Naive thymus-derived CD4-positive, alpha-beta T cell (primary cell): ENCODE measurements at regions not wholly inside any gene's neighbourhood (a gene's known extent, or its start where the extent isn't known, plus 50 kb on each side); places are given as distances from the start of the nearest gene placed in this dataset.
"Not testable (repeated sequence)": the region's sequence is repeated elsewhere in the genome, so short reads cannot be mapped to it uniquely, and the experiment has no call there.

Experiments used
- ATAC-seq: fragments of 150-1000 bp; cut with Tn5 transposase; 2 replicates; pipeline ENCODE4 v1.10.0; 2021; ENCODE audit warnings: mild to moderate bottlenecking, moderate library complexity
- CTCF ChIA-PET: fragments of 350-600 bp; sonication (Branson Sonifier 250); formaldehyde crosslinking; loops from one replicate; lab custom pipeline; 2021; ENCODE audit warnings: antibody characterized with exemption; lab: Charles Lee
- POLR2A ChIA-PET: fragments of 350-600 bp; sonication (Branson Sonifier 250); formaldehyde crosslinking; loops from one replicate; lab custom pipeline; 2021; ENCODE audit warnings: antibody characterized with exemption, inconsistent platforms; lab: Charles Lee
- DNase-seq, 9 donors: peaks; one replicate each; pipeline versions ENCODE4 v3.0.0 to v3.0.0-alpha.2; 2020 to 2022; ENCODE audit warnings: mixed read lengths in 1 of 9
- H3K27ac ChIP-seq: one replicate; pipeline ENCODE4 v1.7.0; 2013; ENCODE audit warnings: mild to moderate bottlenecking, low read depth, low read length, moderate library complexity
- H3K27me3 ChIP-seq, 2 donors: one replicate each; pipeline ENCODE4 v1.7.0; 2013; ENCODE audit warnings: low read length in 2 of 2, mild to moderate bottlenecking in 2 of 2, moderate library complexity in 2 of 2; ENCODE audit not compliant: control insufficient read depth in 2 of 2, insufficient read depth in 2 of 2
- H3K36me3 ChIP-seq, 3 experiments: 1 replicate in 2 of 3; 2 replicates in 1 of 3; pipeline ENCODE4 v1.7.0; 2013; ENCODE audit warnings: low read length in 3 of 3, mild to moderate bottlenecking in 3 of 3, moderate library complexity in 1 of 3; ENCODE audit not compliant: insufficient read depth in 3 of 3, control insufficient read depth in 2 of 3
- H3K4me1 ChIP-seq, 2 donors: one replicate each; pipeline ENCODE4 v1.7.0; 2013; ENCODE audit warnings: low read length in 2 of 2, mild to moderate bottlenecking in 2 of 2, moderate library complexity in 1 of 2; ENCODE audit not compliant: control insufficient read depth in 2 of 2, insufficient read depth in 2 of 2
- H3K4me3 ChIP-seq: 2 replicates; pipeline ENCODE4 v1.7.0; 2013; ENCODE audit warnings: mild to moderate bottlenecking, low read length
- H3K9me3 ChIP-seq, 3 experiments: 1 replicate in 2 of 3; 2 replicates in 1 of 3; pipeline ENCODE4 v1.7.0; 2013; ENCODE audit warnings: low read length in 3 of 3; ENCODE audit not compliant: control insufficient read depth in 2 of 3
- H3K27ac Mint-ChIP-seq, 9 donors: one replicate each; pipeline ENCODE4 v1.8.0; 2020 to 2022; ENCODE audit warnings: mixed read lengths in 9 of 9, mild to moderate bottlenecking in 8 of 9, moderate library complexity in 5 of 9, inconsistent platforms in 2 of 9
- H3K27me3 Mint-ChIP-seq, 5 donors: one replicate each; pipeline ENCODE4 v1.8.0; 2021 to 2022; ENCODE audit warnings: mixed read lengths in 5 of 5, mild to moderate bottlenecking in 1 of 5
- H3K36me3 Mint-ChIP-seq, 5 donors: one replicate each; pipeline ENCODE4 v1.8.0; 2020 to 2022; ENCODE audit warnings: mixed read lengths in 5 of 5, mild to moderate bottlenecking in 3 of 5, inconsistent platforms in 1 of 5
- H3K4me1 Mint-ChIP-seq, 7 donors: one replicate each; pipeline ENCODE4 v1.8.0; 2020 to 2022; ENCODE audit warnings: mixed read lengths in 7 of 7, mild to moderate bottlenecking in 3 of 7, inconsistent platforms in 1 of 7
- H3K4me3 Mint-ChIP-seq, 10 donors: one replicate each; pipeline ENCODE4 v1.8.0; 2020 to 2022; ENCODE audit warnings: mild to moderate bottlenecking in 10 of 10, mixed read lengths in 10 of 10, moderate library complexity in 6 of 10, inconsistent platforms in 2 of 10
- H3K9me3 Mint-ChIP-seq, 11 donors: one replicate each; pipeline ENCODE4 v1.8.0; 2020 to 2022; ENCODE audit warnings: mixed read lengths in 11 of 11, mild to moderate bottlenecking in 4 of 11, inconsistent platforms in 1 of 11, moderate library complexity in 1 of 11
- intact Hi-C, 2 donors: fragments of 100-400 bp; cut with micrococcal nuclease; formaldehyde crosslinking; loops; one replicate each; pipeline ENCODE4 v1.15.1; 2023

DNA sequence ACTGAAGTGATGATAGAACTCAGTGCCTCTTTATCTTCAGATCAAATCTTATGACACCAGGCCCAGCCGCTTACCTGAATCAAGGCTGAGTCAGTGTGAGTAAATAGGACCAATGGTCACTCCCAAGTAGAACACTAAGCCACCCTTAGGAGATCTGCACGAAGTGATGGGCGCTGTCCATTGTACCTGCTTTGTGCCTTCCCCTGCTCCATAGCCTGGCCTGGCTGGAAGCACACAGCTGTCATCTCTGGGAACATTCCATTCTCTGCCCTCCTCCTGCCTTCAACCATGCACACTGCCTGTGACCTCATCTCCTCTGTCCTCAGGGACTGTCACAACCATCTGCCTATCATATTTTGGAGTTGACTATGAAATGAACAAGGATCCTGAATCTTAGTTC lies 279.5 kb upstream of the ASIC2 start:
- Mint-ChIP-seq H3K27me3 (peaks cover 0 to 12% (median 3%) of the 10 kb centered on the region in 5 donors), H3K4me3 (no peak overlapping the region), H3K27ac (no peak overlapping the region), H3K9me3 (peaks cover 0 to 8% (median 2%) of the 10 kb centered on the region in 11 donors), H3K4me1 (no peaks in the 10 kb centered on the region), H3K36me3 (no peaks in the 10 kb centered on the region)
- H3K36me3 ChIP-seq = no peaks in the 10 kb centered on the region
- POLR2A ChIA-PET = no interaction called here
- intact Hi-C loops = no loop called here
- no peaks in the 10 kb centered on the region for H3K9me3 ChIP-seq
- DNase-seq (no peak), ATAC-seq (no peak)
- no peaks in the 10 kb centered on the region for H3K4me1 ChIP-seq
- no peaks in the 10 kb centered on the region for H3K27me3 ChIP-seq
- CTCF ChIA-PET = no interaction called here
- H3K27ac ChIP-seq = no peak overlapping the region
- no peak overlapping the region for H3K4me3 ChIP-seq

- peaks cover 0 to 8% (median 0%) of the 10 kb centered on the region in 11 donors for H3K9me3 Mint-ChIP-seq
- H3K4me1 Mint-ChIP-seq = no peaks in the 10 kb centered on the region
- H3K27me3 Mint-ChIP-seq = peaks cover 0 to 12% (median 3%) of the 10 kb centered on the region in 5 donors
- H3K36me3 Mint-ChIP-seq = no peaks in the 10 kb centered on the region
- H3K9me3 ChIP-seq = no peaks in the 10 kb centered on the region
- no peaks in the 10 kb centered on the region for H3K36me3 ChIP-seq
- no peak overlapping the region for H3K27ac ChIP-seq
- H3K4me1 ChIP-seq = no peaks in the 10 kb centered on the region
- POLR2A ChIA-PET = no interaction called here
- DNase-seq = no peak
- H3K4me3 ChIP-seq = no peak overlapping the region
- H3K27ac Mint-ChIP-seq = no peak overlapping the region
- no peak for ATAC-seq
- intact Hi-C loops = no loop called here
- no peak overlapping the region for H3K4me3 Mint-ChIP-seq
- CTCF ChIA-PET = no interaction called here
- no peaks in the 10 kb centered on the region for H3K27me3 ChIP-seq
Observed at GRCh38 chr17:33574942-33575445, 281.9 kb upstream of the ASIC2 start.

DNA sequence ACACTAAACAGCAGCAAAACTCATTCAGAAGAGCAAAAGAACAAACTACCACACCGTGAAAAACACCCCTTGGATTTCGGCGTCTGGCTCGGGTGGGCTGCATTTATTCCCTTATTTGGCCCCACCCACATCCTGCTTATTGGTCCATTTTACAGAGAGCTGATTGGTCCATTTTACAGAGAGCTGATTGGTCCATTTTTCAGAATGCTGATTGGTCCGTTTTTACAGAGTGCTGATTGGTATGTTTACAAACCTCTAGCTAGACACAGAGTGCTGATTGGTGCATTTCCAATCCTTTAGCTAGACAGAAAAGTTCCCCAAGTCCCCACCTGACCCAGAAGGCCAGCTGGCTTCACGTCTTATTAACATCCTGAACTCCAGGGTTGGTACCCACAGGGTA lies 286.6 kb upstream of the ASIC2 start:
- H3K4me1 Mint-ChIP-seq, H3K27ac Mint-ChIP-seq, H3K27ac ChIP-seq, H3K9me3 ChIP-seq, H3K4me3 ChIP-seq, H3K27me3 ChIP-seq, DNase-seq, H3K9me3 Mint-ChIP-seq, H3K36me3 Mint-ChIP-seq, CTCF ChIA-PET, H3K4me1 ChIP-seq, POLR2A ChIA-PET, H3K4me3 Mint-ChIP-seq, intact Hi-C loops, H3K36me3 ChIP-seq, ATAC-seq: not testable (repeated sequence)
- peaks cover 0 to 18% (median 5%) of the 10 kb centered on the region in 5 donors for H3K27me3 Mint-ChIP-seq

- CTCF ChIA-PET = no interaction called here
- Mint-ChIP-seq H3K9me3 (peaks cover 0 to 6% (median 0%) of the 10 kb centered on the region in 11 donors), H3K27me3 (peaks cover 0 to 15% (median 6%) of the 10 kb centered on the region in 5 donors), H3K4me3 (no peak overlapping the region), H3K4me1 (no peaks in the 10 kb centered on the region), H3K36me3 (no peaks in the 10 kb centered on the region), H3K27ac (no peak overlapping the region)
- Histone ChIP-seq H3K4me3 (no peak overlapping the region), H3K36me3 (no peaks in the 10 kb centered on the region), H3K27me3 (no peaks in the 10 kb centered on the region), H3K9me3 (no peaks in the 10 kb centered on the region), H3K4me1 (no peaks in the 10 kb centered on the region), H3K27ac (no peak overlapping the region)
- intact Hi-C loops = no loop called here
- no peak for ATAC-seq
- POLR2A ChIA-PET = no interaction called here
- DNase-seq = no peak
Observed at GRCh38 chr17:33580215-33580614, 287.1 kb upstream of the ASIC2 start.

DNA sequence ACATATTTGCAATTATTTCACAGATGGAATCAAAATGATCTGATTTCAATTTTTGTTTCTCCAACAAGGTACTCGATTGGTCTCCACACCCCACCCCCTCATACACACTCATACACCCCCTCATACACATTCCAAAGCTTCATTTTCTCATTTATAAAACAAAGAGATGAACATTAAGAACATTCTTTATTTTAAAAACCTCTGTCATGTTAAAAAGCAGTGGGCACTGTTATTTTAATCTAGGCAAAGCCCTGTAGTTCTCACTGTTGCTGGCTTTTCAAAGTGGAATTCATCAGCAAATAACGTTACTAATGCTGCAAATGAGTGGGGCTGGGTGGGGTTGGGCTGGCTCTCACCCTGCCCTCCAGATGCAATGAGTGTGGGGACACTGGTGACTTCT lies 289.6 kb upstream of the ASIC2 start:
- POLR2A ChIA-PET = no interaction called here
- H3K36me3 ChIP-seq = no peaks in the 10 kb centered on the region
- ATAC-seq (no peak), DNase-seq (no peak)
- no peaks in the 10 kb centered on the region for H3K9me3 ChIP-seq
- Mint-ChIP-seq H3K4me3 (no peak overlapping the region), H3K4me1 (no peaks in the 10 kb centered on the region), H3K36me3 (no peaks in the 10 kb centered on the region), H3K27ac (no peak overlapping the region), H3K9me3 (peaks cover 0 to 6% (median 0%) of the 10 kb centered on the region in 11 donors), H3K27me3 (peaks cover 0 to 13% (median 9%) of the 10 kb centered on the region in 5 donors)
- no peaks in the 10 kb centered on the region for H3K4me1 ChIP-seq
- H3K27me3 ChIP-seq = no peaks in the 10 kb centered on the region
- H3K4me3 ChIP-seq = no peak overlapping the region
- intact Hi-C loops = no loop called here
- CTCF ChIA-PET = no interaction called here
- H3K27ac ChIP-seq = no peak overlapping the region

DNA sequence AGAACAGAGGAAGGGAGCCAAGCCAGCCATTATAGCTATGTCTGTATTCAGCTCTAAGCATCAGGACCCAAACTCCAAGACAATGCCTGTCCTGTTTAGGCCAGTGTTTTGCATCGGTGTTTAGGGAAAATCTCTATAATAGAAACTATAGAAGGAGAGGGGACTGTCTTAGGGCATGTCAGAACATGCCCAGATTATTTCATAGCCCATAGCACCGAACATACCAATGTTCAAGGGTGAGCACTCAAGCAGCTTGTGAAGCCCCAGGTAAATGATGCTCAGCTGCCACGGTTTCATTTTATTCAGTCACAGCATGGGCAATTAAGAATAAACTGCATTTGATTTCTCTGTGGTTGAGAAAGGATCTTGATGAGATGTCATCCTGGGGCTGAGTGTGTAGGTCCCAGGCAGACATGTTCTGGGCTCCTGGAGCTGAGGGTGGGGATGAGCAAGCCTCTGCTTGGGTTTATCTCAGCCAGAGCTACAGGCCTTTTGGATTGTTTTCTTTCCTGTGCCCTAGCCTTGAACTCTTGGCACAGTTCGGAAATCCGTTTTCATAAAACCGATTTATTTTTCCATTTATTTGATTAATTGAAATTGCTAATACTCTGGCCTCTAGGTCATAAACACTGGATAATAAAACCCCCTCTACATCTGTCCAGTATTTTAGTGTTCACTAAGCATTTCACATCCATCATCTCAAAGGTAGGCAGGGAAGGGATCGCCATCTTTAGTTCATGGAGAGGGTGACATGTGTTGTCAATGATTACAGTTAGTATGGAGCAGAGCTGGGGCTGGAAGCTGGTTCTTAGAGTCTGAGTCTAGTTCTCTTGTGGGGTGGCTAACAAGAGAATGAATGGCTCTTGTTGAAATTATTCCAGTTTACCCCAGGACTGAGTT lies 290.7 kb upstream of the ASIC2 start:
- Histone ChIP-seq H3K4me3 (no peak overlapping the region), H3K9me3 (no peaks in the 10 kb centered on the region), H3K27me3 (no peaks in the 10 kb centered on the region), H3K27ac (no peak overlapping the region), H3K4me1 (no peaks in the 10 kb centered on the region), H3K36me3 (no peaks in the 10 kb centered on the region)
- DNase-seq (no peak), ATAC-seq (no peak)
- H3K27ac Mint-ChIP-seq = no peak overlapping the region
- H3K4me3 Mint-ChIP-seq = no peak overlapping the region
- ChIA-PET CTCF (no interaction called here), POLR2A (no interaction called here)
- H3K36me3 Mint-ChIP-seq = no peaks in the 10 kb centered on the region
- intact Hi-C loops = no loop called here
- peaks cover 0 to 6% (median 0%) of the 10 kb centered on the region in 11 donors for H3K9me3 Mint-ChIP-seq
- no peaks in the 10 kb centered on the region for H3K4me1 Mint-ChIP-seq
- H3K27me3 Mint-ChIP-seq = peaks cover 6 to 18% (median 11%) of the 10 kb centered on the region in 5 donors

- no peak for ATAC-seq
- ChIA-PET POLR2A (no interaction called here), CTCF (no interaction called here)
- peaks cover 0 to 6% (median 0%) of the 10 kb centered on the region in 11 donors for H3K9me3 Mint-ChIP-seq
- H3K27ac ChIP-seq = no peak overlapping the region
- H3K4me3 ChIP-seq = no peak overlapping the region
- no peaks in the 10 kb centered on the region for H3K27me3 ChIP-seq
- H3K9me3 ChIP-seq = no peaks in the 10 kb centered on the region
- no peaks in the 10 kb centered on the region for H3K36me3 Mint-ChIP-seq
- intact Hi-C loops = no loop called here
- H3K36me3 ChIP-seq = no peaks in the 10 kb centered on the region
- DNase-seq = no peak
- peaks cover 5 to 28% (median 9%) of the 10 kb centered on the region in 5 donors for H3K27me3 Mint-ChIP-seq
- H3K4me1 ChIP-seq = no peaks in the 10 kb centered on the region
- H3K4me1 Mint-ChIP-seq = no peaks in the 10 kb centered on the region
- H3K27ac Mint-ChIP-seq = no peak overlapping the region
- no peak overlapping the region for H3K4me3 Mint-ChIP-seq
Observed at GRCh38 chr17:33593991-33594390, 300.9 kb upstream of the ASIC2 start.
